IMR-90 (cell line): ENCODE measurements at regions not wholly inside any gene's neighbourhood (a gene's known extent, or its start where the extent isn't known, plus 50 kb on each side); places are given as distances from the start of the nearest gene placed in this dataset.

Experiments
- BHLHE40 ChIP-seq: fragments of 150-350 bp; IDR thresholded peaks from 2 replicates; pipeline ENCODE4 v1.6.1; 2016; ENCODE audit warnings: mild to moderate bottlenecking, low read depth, low read length
- CEBPB ChIP-seq: IDR thresholded peaks from 2 replicates; pipeline ENCODE4 v1.6.1; 2012; ENCODE audit warnings: low read depth, low read length, improper control_type of control experiment
- MAFK ChIP-seq: IDR thresholded peaks from 2 replicates; pipeline ENCODE4 v1.6.1; 2012; ENCODE audit warnings: low read depth, low read length, improper control_type of control experiment
- MXI1 ChIP-seq: IDR thresholded peaks from 2 replicates; pipeline ENCODE4 v1.6.1; 2012; ENCODE audit warnings: low read depth, mild to moderate bottlenecking, low read length, moderate library complexity, borderline replicate concordance
- POLR2A ChIP-seq: IDR thresholded peaks from 2 replicates; pipeline ENCODE4 v1.6.1; 2012; ENCODE audit warnings: mild to moderate bottlenecking, low read depth, low read length
- RCOR1 ChIP-seq: IDR thresholded peaks from 2 replicates; pipeline ENCODE4 v1.6.1; 2012; ENCODE audit warnings: mild to moderate bottlenecking, low read length, improper control_type of control experiment; ENCODE audit not compliant: insufficient replicate concordance
- RFX5 ChIP-seq: IDR thresholded peaks from 2 replicates; pipeline ENCODE4 v1.8.0; 2012; ENCODE audit warnings: low read depth, mild to moderate bottlenecking, low read length, moderate library complexity
- SMC3 ChIP-seq: fragments of 150-350 bp; IDR thresholded peaks from 2 replicates; pipeline ENCODE4 v1.6.1; 2016; ENCODE audit warnings: low read depth, mild to moderate bottlenecking, antibody characterized with exemption, low read length, moderate library complexity
- TF ChIP-seq, protein P1 (sequence below): conservative IDR thresholded peaks from 2 replicates; pipeline ENCODE4 v1.5.1; 2012; ENCODE audit warnings: mild to moderate bottlenecking, low read depth, low read length, improper control_type of control experiment
- TF ChIP-seq, protein P2 (sequence below): fragments of 150-350 bp; IDR thresholded peaks from 2 replicates; pipeline ENCODE4 v1.6.1; 2017; ENCODE audit warnings: mild to moderate bottlenecking, antibody characterized with exemption, low read length, low read depth
- TF ChIP-seq, protein P3 (sequence below): fragments of 150-350 bp; IDR thresholded peaks from 2 replicates; pipeline ENCODE4 v1.6.1; 2016; ENCODE audit warnings: low read depth, mild to moderate bottlenecking, low read length, moderate library complexity, borderline replicate concordance

DNA sequence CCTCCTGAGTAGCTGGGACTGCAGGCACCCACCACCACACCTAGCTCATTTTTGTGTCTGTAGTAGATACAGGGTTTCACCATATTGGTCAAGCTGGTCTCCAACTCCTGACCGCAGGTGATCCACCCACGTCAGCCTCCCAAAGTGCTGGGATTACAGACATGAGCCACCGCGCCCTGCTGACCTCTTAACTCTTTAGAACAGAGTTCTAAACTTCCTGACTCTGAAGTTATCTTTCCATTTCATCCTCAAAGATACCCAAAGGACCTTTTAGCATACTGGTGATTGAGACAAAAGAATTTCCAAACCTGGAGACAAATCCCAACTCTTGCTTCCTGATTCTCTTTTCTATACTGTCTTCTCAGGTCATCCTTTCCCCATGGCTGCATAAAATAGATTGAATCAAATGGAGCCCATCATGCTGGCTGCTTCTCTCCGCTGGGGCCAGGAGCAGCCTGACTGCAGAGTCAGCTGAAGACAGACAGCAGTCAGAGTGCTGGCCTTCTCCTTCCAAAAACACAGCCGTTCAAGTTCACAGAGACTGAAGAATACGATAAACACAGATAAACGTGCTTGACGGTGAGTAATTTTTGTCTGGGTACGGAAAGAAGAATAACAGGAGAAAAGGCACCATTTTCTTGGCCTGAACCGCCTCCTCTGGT, 76.5 kb upstream of the ATF7IP2 start:
- no peak for TF ChIP-seq MXI1
- TF ChIP-seq, protein P1, sequence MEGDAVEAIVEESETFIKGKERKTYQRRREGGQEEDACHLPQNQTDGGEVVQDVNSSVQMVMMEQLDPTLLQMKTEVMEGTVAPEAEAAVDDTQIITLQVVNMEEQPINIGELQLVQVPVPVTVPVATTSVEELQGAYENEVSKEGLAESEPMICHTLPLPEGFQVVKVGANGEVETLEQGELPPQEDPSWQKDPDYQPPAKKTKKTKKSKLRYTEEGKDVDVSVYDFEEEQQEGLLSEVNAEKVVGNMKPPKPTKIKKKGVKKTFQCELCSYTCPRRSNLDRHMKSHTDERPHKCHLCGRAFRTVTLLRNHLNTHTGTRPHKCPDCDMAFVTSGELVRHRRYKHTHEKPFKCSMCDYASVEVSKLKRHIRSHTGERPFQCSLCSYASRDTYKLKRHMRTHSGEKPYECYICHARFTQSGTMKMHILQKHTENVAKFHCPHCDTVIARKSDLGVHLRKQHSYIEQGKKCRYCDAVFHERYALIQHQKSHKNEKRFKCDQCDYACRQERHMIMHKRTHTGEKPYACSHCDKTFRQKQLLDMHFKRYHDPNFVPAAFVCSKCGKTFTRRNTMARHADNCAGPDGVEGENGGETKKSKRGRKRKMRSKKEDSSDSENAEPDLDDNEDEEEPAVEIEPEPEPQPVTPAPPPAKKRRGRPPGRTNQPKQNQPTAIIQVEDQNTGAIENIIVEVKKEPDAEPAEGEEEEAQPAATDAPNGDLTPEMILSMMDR: no peak
- no peak for TF ChIP-seq CEBPB
- TF ChIP-seq BHLHE40: no peak
- TF ChIP-seq, protein P2, sequence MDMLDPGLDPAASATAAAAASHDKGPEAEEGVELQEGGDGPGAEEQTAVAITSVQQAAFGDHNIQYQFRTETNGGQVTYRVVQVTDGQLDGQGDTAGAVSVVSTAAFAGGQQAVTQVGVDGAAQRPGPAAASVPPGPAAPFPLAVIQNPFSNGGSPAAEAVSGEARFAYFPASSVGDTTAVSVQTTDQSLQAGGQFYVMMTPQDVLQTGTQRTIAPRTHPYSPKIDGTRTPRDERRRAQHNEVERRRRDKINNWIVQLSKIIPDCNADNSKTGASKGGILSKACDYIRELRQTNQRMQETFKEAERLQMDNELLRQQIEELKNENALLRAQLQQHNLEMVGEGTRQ: no peak
- TF ChIP-seq POLR2A: no peak
- no peak for TF ChIP-seq SMC3
- TF ChIP-seq RCOR1: no peak
- TF ChIP-seq, protein P3, sequence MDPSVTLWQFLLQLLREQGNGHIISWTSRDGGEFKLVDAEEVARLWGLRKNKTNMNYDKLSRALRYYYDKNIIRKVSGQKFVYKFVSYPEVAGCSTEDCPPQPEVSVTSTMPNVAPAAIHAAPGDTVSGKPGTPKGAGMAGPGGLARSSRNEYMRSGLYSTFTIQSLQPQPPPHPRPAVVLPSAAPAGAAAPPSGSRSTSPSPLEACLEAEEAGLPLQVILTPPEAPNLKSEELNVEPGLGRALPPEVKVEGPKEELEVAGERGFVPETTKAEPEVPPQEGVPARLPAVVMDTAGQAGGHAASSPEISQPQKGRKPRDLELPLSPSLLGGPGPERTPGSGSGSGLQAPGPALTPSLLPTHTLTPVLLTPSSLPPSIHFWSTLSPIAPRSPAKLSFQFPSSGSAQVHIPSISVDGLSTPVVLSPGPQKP: no peak
- no peak for TF ChIP-seq RFX5
- TF ChIP-seq MAFK: no peak
